ENCODE measurements at regions not wholly inside any gene's neighbourhood (a gene's known extent, or its start where the extent isn't known, plus 50 kb on each side); places are given as distances from the start of the nearest gene placed in this dataset.

- TF ChIP-seq NFAT5 (CRISPR knock-in tag; IDR thresholded peaks at IDR 0.05) (no peak), TCF7L2 (IDR thresholded peaks at IDR 0.05; ENCODE audit: low read depth, low read length) (no peak), GATA4 (IDR thresholded peaks at IDR 0.05; ENCODE audit: borderline replicate concordance, low read depth) (no peak), MXD1 (CRISPR knock-in tag; IDR thresholded peaks at IDR 0.05) (no peak), TFE3 (CRISPR knock-in tag; IDR thresholded peaks at IDR 0.05) (no peak), CTCF (CRISPR knock-in tag; IDR thresholded peaks at IDR 0.05) (no peak), ERF (CRISPR knock-in tag; IDR thresholded peaks at IDR 0.05) (no peak), ZZZ3 (CRISPR knock-in tag; IDR thresholded peaks at IDR 0.05; ENCODE audit: borderline replicate concordance) (no peak), EZH2 (conservative IDR thresholded peaks at IDR 0.05; ENCODE audit: low read depth, low read length) (no peak)
Observed at GRCh38 chr16:85494315-85494714, 118.8 kb upstream of the GSE1 start.
